ENCODE measurements at regions not wholly inside any gene's neighbourhood (a gene's known extent, or its start where the extent isn't known, plus 50 kb on each side); places are given as distances from the start of the nearest gene placed in this dataset.

DNA sequence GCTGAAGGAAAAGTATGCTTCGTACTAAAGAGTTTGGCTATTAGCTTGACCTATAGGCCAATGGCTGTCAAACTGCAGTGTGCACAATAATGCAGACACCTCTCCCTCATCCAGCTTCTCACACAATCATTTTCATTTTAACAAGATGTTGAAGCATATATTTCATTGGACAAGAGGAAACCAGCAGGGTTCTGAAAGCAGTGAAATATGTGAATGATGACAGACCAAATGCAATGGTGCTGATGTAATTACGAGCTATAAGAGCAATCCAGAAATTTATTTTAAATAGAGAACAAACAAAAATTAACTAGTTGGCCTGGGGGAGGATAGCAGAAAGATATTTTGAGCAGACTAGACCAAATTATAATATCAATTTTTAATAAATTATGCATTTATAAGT lies 331.5 kb upstream of the AKR1E2 start:
- H3K36me3 ChIP-seq, result no peaks in the 10 kb centered on the region

DNA sequence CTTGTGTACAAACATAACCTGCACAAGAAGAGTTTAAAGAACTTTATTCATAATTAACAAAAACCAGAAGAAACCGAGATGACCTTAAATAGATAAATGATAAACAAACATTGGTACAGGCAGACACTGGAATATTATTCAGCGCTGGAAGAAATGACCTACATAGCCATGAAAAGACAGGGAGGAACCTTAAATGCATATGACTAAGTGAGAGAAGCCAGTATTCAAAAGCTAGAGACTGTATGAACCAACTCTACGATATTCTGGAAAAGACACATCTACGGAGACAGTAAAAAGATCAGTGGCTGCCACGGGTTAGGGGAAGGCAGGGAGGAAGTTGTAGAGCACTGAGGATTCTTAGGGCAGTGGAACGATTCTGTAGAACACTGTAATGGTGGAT lies 333.8 kb upstream of the AKR1E2 start:
- TF ChIP-seq Cebpa-rat (IDR thresholded peaks at IDR 0.05), result no peak
- H3K27ac ChIP-seq, result no peak overlapping the region
- no peak overlapping the region for H3K4me2 ChIP-seq
- no peak overlapping the region for H3K4me3 ChIP-seq
- no peaks in the 10 kb centered on the region for H4K20me1 ChIP-seq
- H3K27me3 ChIP-seq, result no peaks in the 10 kb centered on the region
- H3K4me1 ChIP-seq, result no peaks in the 10 kb centered on the region
- no peaks in the 10 kb centered on the region for H3K36me3 ChIP-seq
- H3K9me3 ChIP-seq, result no peaks in the 10 kb centered on the region
- no peak overlapping the region for H3K9ac ChIP-seq

More for the DNA sequence above, 331.5 kb upstream of the AKR1E2 start:
- no peak overlapping the region for H3K4me3 ChIP-seq
- H3K4me2 ChIP-seq, result no peak overlapping the region
- H3K9me3 ChIP-seq, result no peaks in the 10 kb centered on the region
- no peak overlapping the region for H3K9ac ChIP-seq
- H3K4me1 ChIP-seq, result no peaks in the 10 kb centered on the region
- no peak for TF ChIP-seq Cebpa-rat (IDR thresholded peaks at IDR 0.05)
- no peak overlapping the region for H3K27ac ChIP-seq
- H3K27me3 ChIP-seq, result no peaks in the 10 kb centered on the region
- H4K20me1 ChIP-seq, result no peaks in the 10 kb centered on the region

DNA sequence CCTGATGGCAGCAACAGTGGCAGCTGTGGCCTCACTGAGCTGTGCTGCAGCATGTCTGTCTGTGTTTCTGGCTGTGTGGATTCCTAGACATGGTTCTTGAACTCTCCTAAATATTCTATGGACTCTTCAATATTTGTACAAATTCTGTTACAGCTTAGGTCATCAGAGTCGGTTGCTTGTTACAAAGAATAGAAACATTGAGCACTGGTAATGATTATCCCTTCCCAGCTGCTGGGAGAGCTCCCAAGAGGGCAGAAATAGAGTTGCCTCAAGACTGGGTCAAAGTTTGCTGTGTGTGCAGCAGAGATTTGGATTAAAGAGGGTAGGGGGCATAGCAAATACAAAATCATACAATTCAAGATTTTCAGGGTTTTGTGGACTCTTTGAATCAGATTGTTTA lies 337.1 kb upstream of the AKR1E2 start:
- Histone ChIP-seq H3K4me1 (no peaks in the 10 kb centered on the region), H3K9me3 (no peaks in the 10 kb centered on the region), H4K20me1 (no peaks in the 10 kb centered on the region), H3K27me3 (no peaks in the 10 kb centered on the region), H3K27ac (no peak overlapping the region), H3K4me2 (no peak overlapping the region), H3K4me3 (no peak overlapping the region), H3K36me3 (no peaks in the 10 kb centered on the region), H3K9ac (no peak overlapping the region)
- no peak for TF ChIP-seq Cebpa-rat (IDR thresholded peaks at IDR 0.05)

DNA sequence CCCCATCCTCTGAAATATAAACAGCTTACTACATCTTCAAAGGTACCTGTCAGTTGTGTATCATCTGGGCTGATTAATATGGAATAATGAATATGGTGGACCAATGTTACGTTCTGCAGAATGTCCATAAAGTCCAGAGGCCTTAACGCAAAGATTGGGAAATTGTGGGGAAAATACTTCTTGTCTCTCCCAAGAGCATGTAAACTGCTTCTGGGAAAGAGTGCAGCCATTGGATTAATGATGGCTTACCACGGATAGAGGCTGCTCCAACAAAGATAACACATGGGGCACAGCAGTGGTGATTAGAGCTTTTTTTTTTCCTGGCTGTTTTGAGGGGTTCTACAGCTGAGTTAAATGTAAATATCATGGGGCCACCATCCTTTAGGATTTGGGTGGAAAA lies 340.4 kb upstream of the AKR1E2 start:
- H3K4me3 ChIP-seq, result no peak overlapping the region
- H3K9me3 ChIP-seq, result no peaks in the 10 kb centered on the region
- H3K27ac ChIP-seq, result no peak overlapping the region
- no peaks in the 10 kb centered on the region for H3K36me3 ChIP-seq
- no peak overlapping the region for H3K9ac ChIP-seq
- no peaks in the 10 kb centered on the region for H3K4me1 ChIP-seq
- TF ChIP-seq Cebpa-rat (IDR thresholded peaks at IDR 0.05), result no peak
- no peaks in the 10 kb centered on the region for H4K20me1 ChIP-seq
- no peak overlapping the region for H3K4me2 ChIP-seq
- H3K27me3 ChIP-seq, result no peaks in the 10 kb centered on the region

DNA sequence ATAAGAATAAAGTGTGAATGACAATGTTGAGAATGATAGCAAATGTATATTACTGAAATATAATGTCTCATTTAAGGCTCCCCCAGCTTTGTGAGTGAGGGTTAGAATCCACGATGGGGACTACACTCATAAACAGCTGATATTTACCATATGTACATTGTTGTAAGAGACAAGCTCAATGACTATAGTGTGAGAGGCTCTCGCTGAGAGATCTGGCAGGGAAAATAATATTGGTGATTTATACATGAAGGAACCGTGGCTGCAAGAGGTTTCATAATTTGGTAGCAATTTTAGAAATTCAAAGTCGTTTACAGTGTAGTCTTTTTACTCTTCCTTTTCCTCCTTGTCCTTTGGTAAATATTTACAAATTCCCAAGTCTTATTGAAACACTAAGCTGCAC lies 342.2 kb upstream of the AKR1E2 start:
- Histone ChIP-seq H3K9ac (no peak overlapping the region), H3K9me3 (peaks cover 4% of the 10 kb centered on the region; the same call in 1 of the 2 replicates), H3K4me3 (no peak overlapping the region), H3K4me1 (no peaks in the 10 kb centered on the region), H4K20me1 (no peaks in the 10 kb centered on the region), H3K27ac (no peak overlapping the region), H3K4me2 (no peak overlapping the region), H3K27me3 (no peaks in the 10 kb centered on the region), H3K36me3 (no peaks in the 10 kb centered on the region)
- TF ChIP-seq Cebpa-rat (IDR thresholded peaks at IDR 0.05), result no peak

DNA sequence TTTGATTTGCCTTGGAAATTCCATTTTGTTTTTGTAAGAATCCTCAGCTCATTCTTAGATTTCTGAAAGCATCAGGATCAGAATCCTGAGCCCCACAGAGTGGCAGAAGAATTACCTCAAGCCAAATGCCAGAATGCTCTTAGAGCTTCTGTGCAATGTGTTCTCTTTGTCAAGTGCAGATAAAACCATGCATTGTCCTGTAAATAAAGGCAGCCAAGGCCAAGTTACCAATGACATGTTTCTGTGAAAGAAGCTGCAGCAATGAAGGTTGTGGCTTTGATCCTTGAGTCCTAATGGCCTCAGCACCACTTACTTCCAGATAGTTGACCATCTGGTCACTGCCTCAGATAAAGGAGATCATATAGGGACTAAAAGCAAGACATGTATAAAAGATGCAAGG lies 343.3 kb upstream of the AKR1E2 start:
- no peak for TF ChIP-seq Cebpa-rat (IDR thresholded peaks at IDR 0.05)
- H3K9me3 ChIP-seq, result peaks cover 4% of the 10 kb centered on the region; the same call in 1 of the 2 replicates
- H3K4me3 ChIP-seq, result no peak overlapping the region
- no peak overlapping the region for H3K4me2 ChIP-seq
- H3K27ac ChIP-seq, result no peak overlapping the region
- no peaks in the 10 kb centered on the region for H3K36me3 ChIP-seq
- no peak overlapping the region for H3K9ac ChIP-seq
- H3K27me3 ChIP-seq, result no peaks in the 10 kb centered on the region
- H4K20me1 ChIP-seq, result no peaks in the 10 kb centered on the region
- no peaks in the 10 kb centered on the region for H3K4me1 ChIP-seq

DNA sequence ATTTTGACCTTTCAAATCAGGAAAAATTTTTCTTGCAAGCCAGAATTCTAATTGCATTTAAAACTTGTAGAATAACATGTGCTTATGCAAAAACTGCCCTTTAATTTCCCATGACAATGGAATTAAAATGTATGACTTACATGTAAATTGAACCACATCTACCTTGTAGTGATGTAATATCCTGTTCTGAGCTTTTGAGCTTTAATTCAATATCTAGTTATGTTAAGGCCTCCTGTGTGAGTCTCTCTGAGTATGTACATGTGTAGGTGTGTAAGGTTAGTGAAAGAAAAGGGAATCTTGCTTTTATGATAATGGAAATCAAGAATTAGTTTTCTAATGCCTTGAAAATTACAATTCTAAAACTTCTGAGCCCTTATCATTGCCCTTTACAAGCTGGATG lies 344.8 kb upstream of the AKR1E2 start:
- no peaks in the 10 kb centered on the region for H4K20me1 ChIP-seq
- no peak overlapping the region for H3K9ac ChIP-seq
- TF ChIP-seq Cebpa-rat (IDR thresholded peaks at IDR 0.05), result no peak
- no peaks in the 10 kb centered on the region for H3K27me3 ChIP-seq
- no peaks in the 10 kb centered on the region for H3K4me1 ChIP-seq
- H3K4me3 ChIP-seq, result no peak overlapping the region
- H3K4me2 ChIP-seq, result no peak overlapping the region
- H3K27ac ChIP-seq, result no peak overlapping the region
- H3K9me3 ChIP-seq, result peaks cover 4% of the 10 kb centered on the region; the same call in 1 of the 2 replicates
- H3K36me3 ChIP-seq, result no peaks in the 10 kb centered on the region

DNA sequence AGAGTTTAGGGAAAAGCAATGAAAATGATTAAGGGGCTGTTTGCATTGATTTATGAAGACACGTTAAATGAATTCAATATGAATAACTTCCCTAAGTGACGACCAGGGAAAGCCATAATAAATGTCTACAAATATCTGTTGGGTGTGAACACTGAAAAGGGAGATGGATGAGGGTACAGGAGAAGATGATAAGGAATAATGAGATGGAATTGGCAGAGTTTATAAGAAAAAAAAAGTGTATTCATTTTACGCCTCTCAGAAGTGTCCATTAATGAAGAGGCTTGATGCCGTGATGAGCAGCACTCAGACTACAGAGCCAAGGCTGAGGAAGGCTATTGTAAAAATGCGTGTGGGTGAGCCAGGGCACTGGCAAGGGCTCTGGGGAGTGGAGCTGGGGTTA lies 346.7 kb upstream of the AKR1E2 start:
- H3K9ac ChIP-seq, result no peak overlapping the region
- H3K27me3 ChIP-seq, result no peaks in the 10 kb centered on the region
- no peak overlapping the region for H3K4me2 ChIP-seq
- H3K9me3 ChIP-seq, result peaks cover 4% of the 10 kb centered on the region; the same call in 1 of the 2 replicates
- no peak overlapping the region for H3K27ac ChIP-seq
- H3K36me3 ChIP-seq, result no peaks in the 10 kb centered on the region
- no peak overlapping the region for H3K4me3 ChIP-seq
- TF ChIP-seq Cebpa-rat (IDR thresholded peaks at IDR 0.05), result no peak
- no peaks in the 10 kb centered on the region for H3K4me1 ChIP-seq
- H4K20me1 ChIP-seq, result no peaks in the 10 kb centered on the region

DNA sequence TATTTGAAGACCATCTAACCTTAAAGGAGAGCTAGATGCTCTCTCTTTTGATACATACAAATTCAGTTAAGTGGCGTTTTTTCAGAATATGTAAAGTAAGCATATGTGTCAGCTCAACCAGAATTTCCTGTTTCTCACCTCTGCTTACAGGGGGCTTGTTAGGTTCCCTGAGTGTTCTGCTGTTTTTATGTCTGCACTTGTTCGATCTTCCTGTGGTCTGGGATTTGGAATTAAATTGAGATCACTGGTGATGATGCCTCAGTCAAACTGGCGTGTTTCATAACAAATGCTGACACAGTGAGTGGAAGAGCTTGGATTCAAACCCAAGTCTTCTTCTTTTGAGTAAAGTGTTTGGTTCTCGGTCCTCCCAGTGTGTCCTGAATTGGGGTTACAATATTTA lies 348.3 kb upstream of the AKR1E2 start:
- Histone ChIP-seq H3K4me1 (no peaks in the 10 kb centered on the region), H3K27ac (no peak overlapping the region), H3K9ac (no peak overlapping the region), H3K4me2 (no peak overlapping the region), H4K20me1 (no peaks in the 10 kb centered on the region), H3K36me3 (no peaks in the 10 kb centered on the region), H3K9me3 (peaks cover 4% of the 10 kb centered on the region; the same call in 1 of the 2 replicates), H3K4me3 (no peak overlapping the region), H3K27me3 (no peaks in the 10 kb centered on the region)
- no peak for TF ChIP-seq Cebpa-rat (IDR thresholded peaks at IDR 0.05)

DNA sequence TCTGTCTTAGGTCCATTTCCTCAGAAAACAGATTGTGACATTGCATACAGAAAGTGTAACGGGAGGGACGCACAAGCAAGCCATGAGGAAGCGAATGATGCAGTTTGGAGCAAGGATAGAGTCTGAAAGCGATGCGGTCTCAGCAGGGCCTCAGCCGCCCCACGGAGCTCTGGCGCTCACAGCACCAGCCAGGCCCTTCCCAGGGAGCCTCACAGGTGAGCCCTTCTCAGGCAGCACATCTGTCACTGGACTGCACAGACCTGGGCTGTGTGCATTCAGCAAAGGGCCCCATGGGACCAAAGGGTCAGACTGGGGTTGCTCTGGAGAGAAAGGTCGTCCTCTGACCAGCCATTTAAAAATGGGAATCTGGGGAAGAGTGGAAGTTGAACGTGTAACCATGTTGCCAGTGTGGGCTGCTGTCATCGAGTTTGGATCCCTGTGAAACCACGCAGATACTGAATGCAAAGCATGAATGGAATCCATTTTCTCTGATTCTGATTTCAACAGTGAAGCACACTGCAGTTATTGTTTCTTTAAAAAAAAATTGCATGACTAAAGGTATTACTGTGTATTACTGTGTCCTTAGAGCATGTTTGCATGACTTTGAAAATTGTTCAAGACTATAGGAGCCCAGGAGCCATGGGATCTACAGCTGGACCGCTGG lies 350.0 kb upstream of the AKR1E2 start:
- H3K4me1 ChIP-seq, result no peaks in the 10 kb centered on the region
- no peak overlapping the region for H3K9ac ChIP-seq
- no peak overlapping the region for H3K4me2 ChIP-seq
- H3K27me3 ChIP-seq, result no peaks in the 10 kb centered on the region
- H3K9me3 ChIP-seq, result peaks cover 4% of the 10 kb centered on the region; the same call in 1 of the 2 replicates
- no peak overlapping the region for H3K27ac ChIP-seq
- no peaks in the 10 kb centered on the region for H3K36me3 ChIP-seq
- no peaks in the 10 kb centered on the region for H4K20me1 ChIP-seq
- no peak for TF ChIP-seq Cebpa-rat (IDR thresholded peaks at IDR 0.05)
- H3K4me3 ChIP-seq, result no peak overlapping the region

DNA sequence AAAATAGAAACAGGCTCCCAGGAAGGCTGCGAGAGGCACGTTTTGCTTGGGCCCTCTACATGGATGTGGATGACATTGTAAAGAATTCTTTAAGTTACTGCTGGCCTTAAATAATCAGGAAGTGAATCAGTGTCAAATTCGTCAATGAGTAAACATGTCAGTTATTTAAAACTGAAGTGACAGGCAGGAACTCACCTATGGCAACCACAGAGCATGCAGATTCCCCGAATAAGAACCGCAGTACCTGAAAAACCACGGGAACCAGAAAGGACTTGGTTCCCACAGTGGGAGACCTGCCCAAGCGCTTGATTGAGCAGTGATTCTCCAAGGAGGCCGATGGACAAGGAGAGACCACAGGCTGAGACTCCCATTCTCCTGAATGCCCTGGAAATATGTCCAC lies 351.2 kb upstream of the AKR1E2 start:
- TF ChIP-seq Cebpa-rat (IDR thresholded peaks at IDR 0.05), result no peak
- Histone ChIP-seq H3K4me2 (no peak overlapping the region), H3K27ac (no peak overlapping the region), H4K20me1 (no peaks in the 10 kb centered on the region), H3K4me3 (no peak overlapping the region), H3K9me3 (peaks cover 4% of the 10 kb centered on the region; the same call in 1 of the 2 replicates), H3K9ac (no peak overlapping the region), H3K4me1 (no peaks in the 10 kb centered on the region), H3K27me3 (no peaks in the 10 kb centered on the region), H3K36me3 (no peaks in the 10 kb centered on the region)
